PC-3 (cell line): ENCODE measurements at regions not wholly inside any gene's neighbourhood (a gene's known extent, or its start where the extent isn't known, plus 50 kb on each side); places are given as distances from the start of the nearest gene placed in this dataset.

Experiments used
- ATAC-seq: fragments of 200-7000 bp; cut with Tn5 transposase; 2 replicates; pipeline ENCODE4 v1.9.1; 2020; ENCODE audit warnings: mild to moderate bottlenecking, moderate library complexity
- BruUV-seq: library from RNA; stranded (reverse); fragments of 400-500 nt; replicated peaks from 2 replicates; lab custom pipeline; 2021; lab: Mats Ljungman, UMichigan
- CTCF ChIA-PET: fragments of 300-600 bp; sonication (Branson Sonifier 250); formaldehyde crosslinking; loops from one replicate; lab custom pipeline; 2022; ENCODE audit warnings: antibody characterized with exemption; lab: Charles Lee
- POLR2A ChIA-PET: fragments of 300-600 bp; sonication (Branson Sonifier 250); formaldehyde crosslinking; loops from one replicate; lab custom pipeline; 2022; ENCODE audit warnings: antibody characterized with exemption; ENCODE audit not compliant: unreplicated experiment; lab: Charles Lee
- DNase-seq: peaks from one replicate; pipeline ENCODE4 v3.0.0-alpha.2; 2015
- H2AFZ ChIP-seq: fragments of 300-600 bp; sonication (generic); 2 replicates; pipeline ENCODE4 v1.6.0; 2016; ENCODE audit warnings: antibody characterized with exemption, low read length
- H3F3A ChIP-seq: fragments of 300-600 bp; sonication (generic); one replicate; pipeline ENCODE4 v1.6.0; 2017; ENCODE audit warnings: antibody characterized with exemption, low read length, control low read depth, mild to moderate bottlenecking; ENCODE audit not compliant: unreplicated experiment
- H3K27ac ChIP-seq: fragments of 300-600 bp; sonication (generic); 2 replicates; pipeline ENCODE4 v1.5.1; 2016; ENCODE audit warnings: mild to moderate bottlenecking, low read length
- H3K27me3 ChIP-seq: fragments of 300-600 bp; sonication (generic); 2 replicates; pipeline ENCODE4 v1.6.1; 2016; ENCODE audit warnings: low read length, mixed read lengths
- H3K36me3 ChIP-seq: fragments of 300-600 bp; sonication (generic); 2 replicates; pipeline ENCODE4 v1.6.1; 2016; ENCODE audit warnings: low read depth, mixed run types, low read length, mixed read lengths
- H3K4me1 ChIP-seq: fragments of 300-600 bp; sonication (generic); 2 replicates; pipeline ENCODE4 v1.5.1; 2016; ENCODE audit warnings: low read length; ENCODE audit not compliant: insufficient read depth
- H3K4me2 ChIP-seq: fragments of 300-600 bp; sonication (generic); 2 replicates; pipeline ENCODE4 v1.6.0; 2016; ENCODE audit warnings: low read length
- H3K4me3 ChIP-seq: fragments of 300-600 bp; sonication (generic); 2 replicates; pipeline ENCODE4 v1.5.1; 2016; ENCODE audit warnings: mild to moderate bottlenecking, low read length, mixed read lengths
- H3K79me2 ChIP-seq: fragments of 300-600 bp; sonication (generic); 2 replicates; pipeline ENCODE4 v1.6.1; 2017; ENCODE audit warnings: low read length, mixed read lengths
- H3K9ac ChIP-seq: fragments of 300-600 bp; sonication (generic); 2 replicates; pipeline ENCODE4 v1.6.0; 2016; ENCODE audit warnings: mild to moderate bottlenecking, low read length
- H3K9me2 ChIP-seq: fragments of 300-600 bp; sonication (generic); replicated peaks from 2 replicates; pipeline ENCODE4 v1.6.1; 2016; ENCODE audit warnings: mixed run types, low read length, mixed read lengths
- H3K9me3 ChIP-seq: fragments of 300-600 bp; sonication (generic); 2 replicates; pipeline ENCODE4 v1.6.1; 2016; ENCODE audit warnings: low read length, mixed read lengths
- H4K20me1 ChIP-seq: fragments of 300-600 bp; sonication (generic); 2 replicates; pipeline ENCODE4 v1.6.1; 2016; ENCODE audit warnings: low read length, mixed read lengths
- CTCF ChIP-seq: fragments of 300-600 bp; sonication (generic); conservative IDR thresholded peaks from 2 replicates; pipeline ENCODE4 v1.5.1; 2017; ENCODE audit warnings: antibody characterized with exemption, low read depth, mild to moderate bottlenecking, low read length
- EZH2 ChIP-seq: fragments of 300-600 bp; sonication (generic); IDR thresholded peaks from one replicate; pipeline ENCODE4 v1.6.1; 2017; ENCODE audit warnings: antibody characterized with exemption, mild to moderate bottlenecking, low read length; ENCODE audit not compliant: unreplicated experiment
- EZH2phosphoT487 ChIP-seq: fragments of 300-600 bp; sonication (generic); IDR thresholded peaks from 2 replicates; pipeline ENCODE4 v1.6.1; 2018; ENCODE audit warnings: mild to moderate bottlenecking, antibody characterized with exemption, low read length, borderline replicate concordance
- intact Hi-C: fragments of 100-400 bp; cut with micrococcal nuclease; formaldehyde crosslinking; loops from 2 replicates; pipeline ENCODE4 v1.9.0; 2023

GRCh38 chr1:99533909-99534637 lies 111.8 kb upstream of the PALMD start:
- no peaks in the 10 kb centered on the region for H3K36me3 ChIP-seq
- intact Hi-C loops = no loop called here
- no peaks in the 10 kb centered on the region for H4K20me1 ChIP-seq
- H2AFZ ChIP-seq = no peak overlapping the region
- no peaks in the 10 kb centered on the region for H3K9me2 ChIP-seq
- ATAC-seq (no peak), DNase-seq (no peak)
- H3K9ac ChIP-seq = no peak overlapping the region
- ChIA-PET POLR2A (no interaction called here), CTCF (no interaction called here)
- H3K4me1 ChIP-seq = peaks cover 14% of the 10 kb centered on the region; the same call in 1 of the 2 replicates
- no peak for TF ChIP-seq EZH2
- no peak for TF ChIP-seq EZH2phosphoT487
- no peak for TF ChIP-seq CTCF
- no peak overlapping the region for H3K27ac ChIP-seq
- no peak overlapping the region for H3K4me2 ChIP-seq
- no peak overlapping the region for H3K4me3 ChIP-seq
- no peaks in the 10 kb centered on the region for H3K79me2 ChIP-seq
- H3K9me3 ChIP-seq = no peaks in the 10 kb centered on the region
- BruUV-seq = no TSS peak
- no peaks in the 10 kb centered on the region for H3K27me3 ChIP-seq
- H3F3A ChIP-seq = no peaks in the 10 kb centered on the region

- CTCF ChIA-PET = no interaction called here
- Histone ChIP-seq H3K4me2 (no peak overlapping the region), H3K9me3 (no peaks in the 10 kb centered on the region), H3K9ac (no peak overlapping the region), H3K4me1 (peaks cover 14% of the 10 kb centered on the region; the same call in 1 of the 2 replicates), H3K27me3 (no peaks in the 10 kb centered on the region), H3K9me2 (no peaks in the 10 kb centered on the region), H3K36me3 (no peaks in the 10 kb centered on the region), H3K4me3 (no peak overlapping the region), H4K20me1 (no peaks in the 10 kb centered on the region), H3K27ac (no peak overlapping the region), H3F3A (no peaks in the 10 kb centered on the region), H2AFZ (no peak overlapping the region), H3K79me2 (no peaks in the 10 kb centered on the region)
- DNase-seq (no peak), ATAC-seq (no peak)
- TF ChIP-seq EZH2 = no peak
- no peak for TF ChIP-seq EZH2phosphoT487
- TF ChIP-seq CTCF = no peak
- intact Hi-C loops = no loop called here
- BruUV-seq = no TSS peak
- POLR2A ChIA-PET = no interaction called here
Measured at GRCh38 chr1:99534638-99534930, 111.3 kb upstream of the PALMD start.

- DNase-seq = peak; percentile 83
- no peak for TF ChIP-seq CTCF
- TF ChIP-seq EZH2phosphoT487 = no peak
- no peak for TF ChIP-seq EZH2
- Histone ChIP-seq H3K9ac (no peak overlapping the region), H3K36me3 (no peaks in the 10 kb centered on the region), H3K4me3 (no peak overlapping the region), H3K27ac (no peak overlapping the region), H3K9me3 (no peaks in the 10 kb centered on the region), H3K4me1 (peaks cover 14% of the 10 kb centered on the region; the same call in 1 of the 2 replicates), H4K20me1 (no peaks in the 10 kb centered on the region), H3K79me2 (no peaks in the 10 kb centered on the region), H2AFZ (no peak overlapping the region), H3K9me2 (no peaks in the 10 kb centered on the region), H3F3A (no peaks in the 10 kb centered on the region), H3K27me3 (no peaks in the 10 kb centered on the region), H3K4me2 (no peak overlapping the region)
- peak; percentile 68 for ATAC-seq
- intact Hi-C loops = no loop called here
- CTCF ChIA-PET = no interaction called here
- no TSS peak for BruUV-seq
- POLR2A ChIA-PET = no interaction called here
Measured at GRCh38 chr1:99535470-99536164, 110.3 kb upstream of the PALMD start.
